ENCODE measurements at regions not wholly inside any gene's neighbourhood (a gene's known extent, or its start where the extent isn't known, plus 50 kb on each side); places are given as distances from the start of the nearest gene placed in this dataset.

GRCh38 chr3:68018275-68018674, 363.9 kb upstream of the SUCLG2 start:
- Histone ChIP-seq H3K36me3 (replicated peaks in 1 of 2; ENCODE audit: control insufficient read depth in 1 of 2, insufficient read depth in 2 of 2, low read length in 1 of 2) (no peaks in the 10 kb centered on the region), H4K20me1 (ENCODE audit: insufficient read depth) (no peaks in the 10 kb centered on the region), H3K27me3 (ENCODE audit: insufficient read depth) (no peaks in the 10 kb centered on the region), H3K27ac (ENCODE audit: low read depth in 2 of 2, low read length in 1 of 2) (no peak overlapping the region), H3F3A (replicated peaks; ENCODE audit: insufficient read depth) (no peaks in the 10 kb centered on the region), H3K9me3 (no peaks in the 10 kb centered on the region), H3K79me2 (ENCODE audit: insufficient read depth) (no peaks in the 10 kb centered on the region), H3K4me2 (no peak overlapping the region), H3K9me2 (no peaks in the 10 kb centered on the region), H3K9ac (no peak overlapping the region), H3K4me1 (ENCODE audit: control insufficient read depth in 1 of 2, insufficient read depth in 2 of 2, low read depth in 1 of 2, low read length in 1 of 2) (no peaks in the 10 kb centered on the region), H2AFZ (ENCODE audit: low read depth) (no peak overlapping the region), H3K4me3 (ENCODE audit: low read depth in 2 of 2, low read length in 1 of 2) (no peak overlapping the region)
- ChIA-PET POLR2A (no interaction called here), CTCF (no interaction called here)
- 24% methylated on average over 1 of the region's 1 CpG for WGBS (ENCODE audit: low lambda C conversion rate)
- no peak for DNase-seq
- TF ChIP-seq YY1 (IDR thresholded peaks at IDR 0.05; ENCODE audit: low read depth) (no peak), RFX5 (IDR thresholded peaks at IDR 0.05; ENCODE audit: low read length) (no peak), PBX3 (IDR thresholded peaks at IDR 0.05) (no peak), USF1 (IDR thresholded peaks at IDR 0.05; ENCODE audit: borderline replicate concordance, low read depth) (no peak)

DNA sequence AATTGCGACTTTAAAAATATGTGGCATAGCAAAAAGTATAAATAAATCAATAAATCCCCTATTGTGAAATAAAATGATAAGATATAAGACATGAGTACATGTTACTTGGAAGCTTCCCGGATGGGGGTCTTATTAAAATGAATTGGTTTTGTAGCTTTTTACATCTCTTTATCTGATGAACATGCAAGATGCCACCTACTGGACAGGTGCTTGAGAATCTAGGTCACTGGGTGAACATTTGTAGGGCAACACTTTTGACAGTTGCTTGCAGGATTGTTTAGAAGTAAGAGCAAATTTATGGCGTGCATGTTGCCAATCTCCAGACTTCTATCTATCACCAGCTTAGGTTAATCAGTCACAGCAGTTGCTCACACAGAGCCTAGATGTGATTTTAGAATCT, 362.7 kb upstream of the SUCLG2 start:
- CTCF ChIA-PET = no interaction called here
- POLR2A ChIA-PET = no interaction called here
- no peak for TF ChIP-seq ELF1 (IDR thresholded peaks at IDR 0.05)
- TF ChIP-seq FOSL2 (IDR thresholded peaks at IDR 0.05; ENCODE audit: borderline replicate concordance, low read depth) = no peak
- TF ChIP-seq GATA2 (CRISPR knock-in tag; IDR thresholded peaks at IDR 0.05) = no peak
- TF ChIP-seq, protein P1, sequence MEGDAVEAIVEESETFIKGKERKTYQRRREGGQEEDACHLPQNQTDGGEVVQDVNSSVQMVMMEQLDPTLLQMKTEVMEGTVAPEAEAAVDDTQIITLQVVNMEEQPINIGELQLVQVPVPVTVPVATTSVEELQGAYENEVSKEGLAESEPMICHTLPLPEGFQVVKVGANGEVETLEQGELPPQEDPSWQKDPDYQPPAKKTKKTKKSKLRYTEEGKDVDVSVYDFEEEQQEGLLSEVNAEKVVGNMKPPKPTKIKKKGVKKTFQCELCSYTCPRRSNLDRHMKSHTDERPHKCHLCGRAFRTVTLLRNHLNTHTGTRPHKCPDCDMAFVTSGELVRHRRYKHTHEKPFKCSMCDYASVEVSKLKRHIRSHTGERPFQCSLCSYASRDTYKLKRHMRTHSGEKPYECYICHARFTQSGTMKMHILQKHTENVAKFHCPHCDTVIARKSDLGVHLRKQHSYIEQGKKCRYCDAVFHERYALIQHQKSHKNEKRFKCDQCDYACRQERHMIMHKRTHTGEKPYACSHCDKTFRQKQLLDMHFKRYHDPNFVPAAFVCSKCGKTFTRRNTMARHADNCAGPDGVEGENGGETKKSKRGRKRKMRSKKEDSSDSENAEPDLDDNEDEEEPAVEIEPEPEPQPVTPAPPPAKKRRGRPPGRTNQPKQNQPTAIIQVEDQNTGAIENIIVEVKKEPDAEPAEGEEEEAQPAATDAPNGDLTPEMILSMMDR (IDR thresholded peaks at IDR 0.05) = no peak
- TF ChIP-seq MEF2A (IDR thresholded peaks at IDR 0.05; ENCODE audit: borderline replicate concordance, low read depth) = no peak

DNA sequence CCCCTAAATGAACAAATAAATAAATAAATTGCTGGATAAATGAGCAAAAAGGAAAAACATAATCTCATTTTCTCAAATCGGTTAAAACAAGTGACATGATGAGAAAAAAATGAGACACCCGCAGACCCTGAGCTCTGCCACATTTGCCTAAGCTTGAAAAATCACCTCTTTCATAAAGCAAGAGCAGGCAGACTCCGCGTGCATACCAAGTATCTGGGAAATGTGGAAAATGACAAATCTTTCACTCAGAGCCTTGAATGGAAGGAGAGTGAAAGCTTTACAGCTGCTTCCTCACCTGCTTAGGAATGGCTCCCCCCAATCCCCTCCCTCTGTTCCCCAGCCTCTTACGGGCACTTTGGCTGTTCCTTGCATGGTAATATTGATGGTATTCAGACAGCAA, 355.5 kb upstream of the SUCLG2 start:
- ChIA-PET CTCF (no interaction called here), POLR2A (no interaction called here)
- Histone ChIP-seq H3K4me1 (ENCODE audit: control insufficient read depth in 1 of 2, insufficient read depth in 2 of 2, low read depth in 1 of 2, low read length in 1 of 2) (no peaks in the 10 kb centered on the region), H3F3A (replicated peaks; ENCODE audit: insufficient read depth) (no peaks in the 10 kb centered on the region), H3K9me3 (no peaks in the 10 kb centered on the region; the same call in 1 of the 2 replicates), H4K20me1 (ENCODE audit: insufficient read depth) (no peaks in the 10 kb centered on the region), H3K9ac (no peak overlapping the region), H3K27ac (ENCODE audit: low read depth in 2 of 2, low read length in 1 of 2) (no peak overlapping the region), H3K4me3 (ENCODE audit: low read depth in 2 of 2, low read length in 1 of 2) (no peak overlapping the region), H3K79me2 (ENCODE audit: insufficient read depth) (no peaks in the 10 kb centered on the region), H3K36me3 (replicated peaks in 1 of 2; ENCODE audit: control insufficient read depth in 1 of 2, insufficient read depth in 2 of 2, low read length in 1 of 2) (no peaks in the 10 kb centered on the region), H3K27me3 (ENCODE audit: insufficient read depth) (no peaks in the 10 kb centered on the region), H3K9me2 (no peaks in the 10 kb centered on the region), H3K4me2 (no peak overlapping the region), H2AFZ (ENCODE audit: low read depth) (no peak overlapping the region)
- 40% methylated on average over 5 of the region's 5 CpGs for WGBS (ENCODE audit: low lambda C conversion rate)
- no peak for DNase-seq
- no peak for TF ChIP-seq ZBTB33 (IDR thresholded peaks at IDR 0.05; ENCODE audit: borderline replicate concordance, low read depth)
- no peak for TF ChIP-seq RAD21 (IDR thresholded peaks at IDR 0.05; ENCODE audit: low read length)
- no peak for TF ChIP-seq POLR2AphosphoS5 (IDR thresholded peaks at IDR 0.05; ENCODE audit: low read depth, low read length)
- TF ChIP-seq, protein P2, sequence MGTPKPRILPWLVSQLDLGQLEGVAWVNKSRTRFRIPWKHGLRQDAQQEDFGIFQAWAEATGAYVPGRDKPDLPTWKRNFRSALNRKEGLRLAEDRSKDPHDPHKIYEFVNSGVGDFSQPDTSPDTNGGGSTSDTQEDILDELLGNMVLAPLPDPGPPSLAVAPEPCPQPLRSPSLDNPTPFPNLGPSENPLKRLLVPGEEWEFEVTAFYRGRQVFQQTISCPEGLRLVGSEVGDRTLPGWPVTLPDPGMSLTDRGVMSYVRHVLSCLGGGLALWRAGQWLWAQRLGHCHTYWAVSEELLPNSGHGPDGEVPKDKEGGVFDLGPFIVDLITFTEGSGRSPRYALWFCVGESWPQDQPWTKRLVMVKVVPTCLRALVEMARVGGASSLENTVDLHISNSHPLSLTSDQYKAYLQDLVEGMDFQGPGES (IDR thresholded peaks at IDR 0.05; ENCODE audit: low read depth, low read length) = no peak
- TF ChIP-seq JUND (IDR thresholded peaks at IDR 0.05) = no peak
- TF ChIP-seq YY1 (IDR thresholded peaks at IDR 0.05; ENCODE audit: low read depth) = no peak

More for the DNA sequence above, 362.7 kb upstream of the SUCLG2 start:
- Histone ChIP-seq H3K4me2 (no peak overlapping the region), H3K36me3 (replicated peaks in 1 of 2; ENCODE audit: control insufficient read depth in 1 of 2, insufficient read depth in 2 of 2, low read length in 1 of 2) (no peaks in the 10 kb centered on the region), H3K9me3 (no peaks in the 10 kb centered on the region), H2AFZ (ENCODE audit: low read depth) (no peak overlapping the region), H3K9ac (no peak overlapping the region), H3K27ac (ENCODE audit: low read depth in 2 of 2, low read length in 1 of 2) (no peak overlapping the region), H3K9me2 (no peaks in the 10 kb centered on the region), H3K4me1 (ENCODE audit: control insufficient read depth in 1 of 2, insufficient read depth in 2 of 2, low read depth in 1 of 2, low read length in 1 of 2) (no peaks in the 10 kb centered on the region), H4K20me1 (ENCODE audit: insufficient read depth) (no peaks in the 10 kb centered on the region), H3F3A (replicated peaks; ENCODE audit: insufficient read depth) (no peaks in the 10 kb centered on the region), H3K4me3 (ENCODE audit: low read depth in 2 of 2, low read length in 1 of 2) (no peak overlapping the region), H3K79me2 (ENCODE audit: insufficient read depth) (no peaks in the 10 kb centered on the region), H3K27me3 (ENCODE audit: insufficient read depth) (no peaks in the 10 kb centered on the region)
- no peak for DNase-seq
- WGBS (ENCODE audit: low lambda C conversion rate) = 22% methylated on average over 3 of the region's 3 CpGs
